Erythroblast (primary cell): ENCODE measurements at regions not wholly inside any gene's neighbourhood (a gene's known extent, or its start where the extent isn't known, plus 50 kb on each side); places are given as distances from the start of the nearest gene placed in this dataset.

Experiments used
- GATA1 ChIP-seq: IDR thresholded peaks from 2 replicates; pipeline ENCODE4 v1.6.1; 2011; ENCODE audit warnings: low read depth, mild to moderate bottlenecking, control low read depth, low read length, moderate library complexity
- POLR2A ChIP-seq: IDR thresholded peaks from 2 replicates; pipeline ENCODE4 v1.6.1; 2011; ENCODE audit warnings: mild to moderate bottlenecking, low read length

DNA sequence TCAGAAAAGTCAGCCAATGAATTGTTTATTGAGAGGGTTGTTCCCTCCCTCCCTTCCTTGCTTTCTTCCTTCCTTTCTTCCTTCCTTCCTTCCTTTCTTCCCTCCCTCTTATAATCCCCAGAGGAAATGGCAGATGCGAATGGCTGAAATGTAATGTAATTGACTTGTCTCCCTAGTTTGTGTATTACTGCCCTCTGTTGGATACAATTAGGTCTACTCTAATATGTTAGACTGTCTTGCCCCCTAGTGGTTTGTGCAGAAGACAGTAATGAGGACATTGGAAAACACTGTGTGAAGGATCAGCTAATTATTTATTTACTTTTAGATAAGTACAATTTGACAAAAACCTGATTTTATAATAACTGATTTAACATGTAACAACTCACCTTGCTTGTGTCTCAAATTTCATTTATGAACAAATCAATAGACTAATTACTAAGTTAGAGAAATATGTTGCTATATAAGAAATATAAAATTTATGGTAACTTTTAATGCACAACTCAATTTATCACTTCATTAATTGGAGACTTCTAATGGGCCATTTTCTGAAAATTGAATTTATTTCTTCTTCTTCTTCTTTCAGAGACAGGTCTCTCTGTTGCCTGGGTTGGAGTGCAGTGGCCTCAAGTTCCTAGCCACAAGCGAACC, 229.8 kb upstream of the LRIG3 start:
- TF ChIP-seq POLR2A, result no peak
- TF ChIP-seq GATA1, result no peak
